ENCODE measurements at regions not wholly inside any gene's neighbourhood (a gene's known extent, or its start where the extent isn't known, plus 50 kb on each side); places are given as distances from the start of the nearest gene placed in this dataset.

- Histone ChIP-seq H3K4me1 (no peaks in the 10 kb centered on the region), H3K4me3 (no peak overlapping the region), H3K9me3 (no peaks in the 10 kb centered on the region), H3K27me3 (no peaks in the 10 kb centered on the region), H3K36me3 (no peaks in the 10 kb centered on the region), H3K27ac (no peak overlapping the region)
- DNase-seq = no peak
- intact Hi-C loops (cut with DNase I) = no loop called here
- ATAC-seq = no peak
- TF ChIP-seq, protein P1, sequence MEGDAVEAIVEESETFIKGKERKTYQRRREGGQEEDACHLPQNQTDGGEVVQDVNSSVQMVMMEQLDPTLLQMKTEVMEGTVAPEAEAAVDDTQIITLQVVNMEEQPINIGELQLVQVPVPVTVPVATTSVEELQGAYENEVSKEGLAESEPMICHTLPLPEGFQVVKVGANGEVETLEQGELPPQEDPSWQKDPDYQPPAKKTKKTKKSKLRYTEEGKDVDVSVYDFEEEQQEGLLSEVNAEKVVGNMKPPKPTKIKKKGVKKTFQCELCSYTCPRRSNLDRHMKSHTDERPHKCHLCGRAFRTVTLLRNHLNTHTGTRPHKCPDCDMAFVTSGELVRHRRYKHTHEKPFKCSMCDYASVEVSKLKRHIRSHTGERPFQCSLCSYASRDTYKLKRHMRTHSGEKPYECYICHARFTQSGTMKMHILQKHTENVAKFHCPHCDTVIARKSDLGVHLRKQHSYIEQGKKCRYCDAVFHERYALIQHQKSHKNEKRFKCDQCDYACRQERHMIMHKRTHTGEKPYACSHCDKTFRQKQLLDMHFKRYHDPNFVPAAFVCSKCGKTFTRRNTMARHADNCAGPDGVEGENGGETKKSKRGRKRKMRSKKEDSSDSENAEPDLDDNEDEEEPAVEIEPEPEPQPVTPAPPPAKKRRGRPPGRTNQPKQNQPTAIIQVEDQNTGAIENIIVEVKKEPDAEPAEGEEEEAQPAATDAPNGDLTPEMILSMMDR (IDR thresholded peaks at IDR 0.05) = no peak
These were observed 153.0 kb downstream of the FOXA2 start for GRCh38 chr20:22431419-22431818.

GRCh38 chr20:22430746-22431168 is 153.6 kb downstream of the FOXA2 start:
- no peak for DNase-seq
- no peak overlapping the region for H3K4me3 ChIP-seq
- TF ChIP-seq, protein P1 (IDR thresholded peaks at IDR 0.05) = no peak
- H3K4me1 ChIP-seq = peaks cover 0 to 1% of the 10 kb centered on the region in 2 donors
- no peaks in the 10 kb centered on the region for H3K36me3 ChIP-seq
- H3K27ac ChIP-seq = no peak overlapping the region
- ATAC-seq = no peak
- no peaks in the 10 kb centered on the region for H3K27me3 ChIP-seq
- H3K9me3 ChIP-seq = no peaks in the 10 kb centered on the region
- intact Hi-C loops (cut with DNase I) = no loop called here

- TF ChIP-seq, protein P1 (IDR thresholded peaks at IDR 0.05) = no peak
- Histone ChIP-seq H3K27ac (no peak overlapping the region), H3K36me3 (no peaks in the 10 kb centered on the region), H3K9me3 (no peaks in the 10 kb centered on the region), H3K4me1 (peaks cover 0 to 6% of the 10 kb centered on the region in 2 donors), H3K4me3 (no peak overlapping the region), H3K27me3 (no peaks in the 10 kb centered on the region)
- intact Hi-C loops (cut with DNase I) = no loop called here
- DNase-seq = no peak
- ATAC-seq = no peak
These were observed 154.1 kb downstream of the FOXA2 start for GRCh38 chr20:22430154-22430745.

GRCh38 chr20:22429175-22430153 is 154.9 kb downstream of the FOXA2 start:
- ATAC-seq (no peak), DNase-seq (no peak)
- intact Hi-C loops (cut with DNase I) = no loop called here
- peaks cover 0 to 7% of the 10 kb centered on the region in 2 donors for H3K4me1 ChIP-seq
- no peaks in the 10 kb centered on the region for H3K27me3 ChIP-seq
- no peaks in the 10 kb centered on the region for H3K36me3 ChIP-seq
- H3K27ac ChIP-seq = no peak overlapping the region
- no peak overlapping the region for H3K4me3 ChIP-seq
- TF ChIP-seq, protein P1 (IDR thresholded peaks at IDR 0.05) = no peak
- no peaks in the 10 kb centered on the region for H3K9me3 ChIP-seq

GRCh38 chr20:22428051-22428450 is 156.3 kb downstream of the FOXA2 start:
- intact Hi-C loops (cut with DNase I) = no loop called here

More at GRCh38 chr20:22428051-22428450, 156.3 kb downstream of the FOXA2 start:
- Histone ChIP-seq H3K9me3 (no peaks in the 10 kb centered on the region), H3K4me1 (peaks cover 0 to 7% of the 10 kb centered on the region in 2 donors), H3K4me3 (no peak overlapping the region), H3K27me3 (no peaks in the 10 kb centered on the region), H3K27ac (no peak overlapping the region), H3K36me3 (no peaks in the 10 kb centered on the region)
- TF ChIP-seq, protein P1 (IDR thresholded peaks at IDR 0.05) = no peak
- DNase-seq (no peak), ATAC-seq (no peak)

Measured in left lung (tissue), 4 donors.